ENCODE measurements at regions not wholly inside any gene's neighbourhood (a gene's known extent, or its start where the extent isn't known, plus 50 kb on each side); places are given as distances from the start of the nearest gene placed in this dataset.

GRCh38 chr1:60870269-60870865, 212.0 kb upstream of the NFIA start:
- Histone ChIP-seq H2BK5ac (ENCODE audit: insufficient read length, low read length) (no peak overlapping the region), H3K79me1 (ENCODE audit: insufficient read depth, low read depth, low read length, poor library complexity, severe bottlenecking) (no peaks in the 10 kb centered on the region)
- H3K27ac Mint-ChIP-seq, result no peak overlapping the region

More at GRCh38 chr1:60870269-60870865, 212.0 kb upstream of the NFIA start:
- Histone ChIP-seq H2AK5ac (ENCODE audit: insufficient read length, low read length) (no peak overlapping the region), H3K79me2 (ENCODE audit: insufficient read depth, low read length) (no peaks in the 10 kb centered on the region), H2AFZ (ENCODE audit: low read length) (no peak overlapping the region), H3K56ac (ENCODE audit: insufficient read length, low read depth, low read length) (no peak overlapping the region), H4K91ac (ENCODE audit: insufficient read length, low read depth, low read length) (no peak overlapping the region), H4K5ac (ENCODE audit: insufficient read length, low read depth, low read length) (no peak overlapping the region), H3K18ac (ENCODE audit: insufficient read length, low read depth, low read length) (no peak overlapping the region), H2BK15ac (ENCODE audit: low read depth, low read length) (no peak overlapping the region), H3T11ph (ENCODE audit: low read length) (no peak overlapping the region), H2BK120ac (ENCODE audit: low read depth, low read length, poor library complexity, severe bottlenecking) (no peak overlapping the region), H3K14ac (ENCODE audit: insufficient read depth, low read length) (no peak overlapping the region), H3K9ac (ENCODE audit: extremely low read depth, insufficient read length, low read length) (no peak overlapping the region), H3K4me1 (ENCODE audit: insufficient read depth, low read length) (no peaks in the 10 kb centered on the region; the same call in 1 of the 2 replicates), H2BK12ac (ENCODE audit: insufficient read length, low read depth, low read length) (no peak overlapping the region), H3K9me3 (ENCODE audit: control insufficient read depth, low read depth, low read length) (no peaks in the 10 kb centered on the region), H3K4me2 (ENCODE audit: insufficient read depth, insufficient read length, low read length) (no peak overlapping the region), H3K27ac (ENCODE audit: insufficient read length, low read depth, low read length) (no peak overlapping the region), H4K8ac (replicated peaks; ENCODE audit: insufficient read length, low read depth, low read length) (no peak overlapping the region), H3K23me2 (ENCODE audit: insufficient read length, low read depth, low read length, poor library complexity, severe bottlenecking) (no peaks in the 10 kb centered on the region), H3K27me3 (ENCODE audit: insufficient read depth, low read length) (no peaks in the 10 kb centered on the region), H3K4ac (ENCODE audit: low read depth, low read length) (no peak overlapping the region), H4K20me1 (ENCODE audit: control insufficient read depth, insufficient read depth, insufficient read length) (no peaks in the 10 kb centered on the region), H3K23ac (ENCODE audit: insufficient read length, low read depth, low read length) (no peak overlapping the region), H2BK20ac (ENCODE audit: low read depth, low read length, poor library complexity, severe bottlenecking) (no peak overlapping the region)
- TF ChIP-seq CTCF (conservative IDR thresholded peaks at IDR 0.05), result no peak
- no peaks in the 10 kb centered on the region for H3K27me3 Mint-ChIP-seq (ENCODE audit: low read depth)
- no peaks in the 10 kb centered on the region for H3K36me3 Mint-ChIP-seq (ENCODE audit: insufficient read depth in 1 of 3, low read depth in 3 of 3)
- peaks cover 15 to 25% of the 10 kb centered on the region in 2 experiments for H3K4me1 Mint-ChIP-seq
- WGBS (ENCODE audit: extremely low coverage, insufficient read length, low lambda C conversion rate), result no CpG with 5 or more reads among the region's 5 CpGs
- no peak overlapping the region for H3K4me3 Mint-ChIP-seq
- H3K9me3 Mint-ChIP-seq, result no peaks in the 10 kb centered on the region
- DNase-seq, result no peak
